ENCODE measurements at regions not wholly inside any gene's neighbourhood (a gene's known extent, or its start where the extent isn't known, plus 50 kb on each side); places are given as distances from the start of the nearest gene placed in this dataset.

- TF ChIP-seq CTCF (conservative IDR thresholded peaks at IDR 0.05; ENCODE audit: low read length) (no peak), EZH2phosphoT487 (IDR thresholded peaks at IDR 0.05; ENCODE audit: borderline replicate concordance, low read depth, low read length) (no peak)
These were observed 383.6 kb downstream of the COL11A1 start for GRCh38 chr1:102724741-102725140.
